Keratinocyte (primary cell): ENCODE measurements at regions not wholly inside any gene's neighbourhood (a gene's known extent, or its start where the extent isn't known, plus 50 kb on each side); places are given as distances from the start of the nearest gene placed in this dataset.

Experiments
- EZH2 ChIP-seq: IDR thresholded peaks from one replicate; pipeline ENCODE4 v1.6.1; 2012; ENCODE audit warnings: inconsistent platforms, mild to moderate bottlenecking, low read length, moderate library complexity
- TF ChIP-seq, protein P1 (sequence below), 3 experiments: IDR thresholded peaks in 1 of 3; conservative IDR thresholded peaks in 1 of 3; optimal IDR thresholded peaks in 1 of 3; 2 replicates in 2 of 3; 3 replicates in 1 of 3; pipeline versions ENCODE3 to v1.5.1; 2011; ENCODE audit warnings: low read length in 3 of 3, mild to moderate bottlenecking in 3 of 3, moderate library complexity in 2 of 3, control low read depth in 1 of 3, inconsistent platforms in 1 of 3; ENCODE audit not compliant: insufficient read depth in 2 of 3; ENCODE audit errors: extremely low read depth in 1 of 3

DNA sequence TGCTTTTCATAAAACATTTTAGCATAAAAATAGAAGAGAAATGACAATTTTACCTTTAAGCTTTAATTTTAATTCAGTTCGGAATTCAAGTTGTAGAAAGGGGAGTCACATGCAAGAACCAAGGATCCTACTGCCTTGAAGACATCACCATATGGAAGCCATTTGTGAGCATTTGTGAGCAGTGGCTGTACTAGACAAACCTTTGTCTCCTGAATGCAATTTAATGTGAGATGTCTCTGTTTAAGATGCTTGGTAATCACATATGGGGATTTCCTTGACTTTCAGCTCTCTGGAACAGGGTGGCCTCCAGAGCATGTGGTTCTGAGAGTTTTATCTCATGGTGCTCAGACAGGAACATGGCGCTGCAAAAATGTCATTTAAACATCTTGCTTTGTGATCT lies 421.8 kb downstream of the NYAP2 start:
- TF ChIP-seq, protein P1, sequence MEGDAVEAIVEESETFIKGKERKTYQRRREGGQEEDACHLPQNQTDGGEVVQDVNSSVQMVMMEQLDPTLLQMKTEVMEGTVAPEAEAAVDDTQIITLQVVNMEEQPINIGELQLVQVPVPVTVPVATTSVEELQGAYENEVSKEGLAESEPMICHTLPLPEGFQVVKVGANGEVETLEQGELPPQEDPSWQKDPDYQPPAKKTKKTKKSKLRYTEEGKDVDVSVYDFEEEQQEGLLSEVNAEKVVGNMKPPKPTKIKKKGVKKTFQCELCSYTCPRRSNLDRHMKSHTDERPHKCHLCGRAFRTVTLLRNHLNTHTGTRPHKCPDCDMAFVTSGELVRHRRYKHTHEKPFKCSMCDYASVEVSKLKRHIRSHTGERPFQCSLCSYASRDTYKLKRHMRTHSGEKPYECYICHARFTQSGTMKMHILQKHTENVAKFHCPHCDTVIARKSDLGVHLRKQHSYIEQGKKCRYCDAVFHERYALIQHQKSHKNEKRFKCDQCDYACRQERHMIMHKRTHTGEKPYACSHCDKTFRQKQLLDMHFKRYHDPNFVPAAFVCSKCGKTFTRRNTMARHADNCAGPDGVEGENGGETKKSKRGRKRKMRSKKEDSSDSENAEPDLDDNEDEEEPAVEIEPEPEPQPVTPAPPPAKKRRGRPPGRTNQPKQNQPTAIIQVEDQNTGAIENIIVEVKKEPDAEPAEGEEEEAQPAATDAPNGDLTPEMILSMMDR (optimal IDR thresholded peaks at IDR 0.05 in 1 of 3, IDR thresholded peaks at IDR 0.05 in 1 of 3, conservative IDR thresholded peaks at IDR 0.05 in 1 of 3; ENCODE audit: extremely low read depth in 1 of 3, insufficient read depth in 2 of 3, low read length in 3 of 3), result no peak
- TF ChIP-seq EZH2, result no peak
